Fibroblast of the aortic adventitia (primary cell): ENCODE measurements at regions not wholly inside any gene's neighbourhood (a gene's known extent, or its start where the extent isn't known, plus 50 kb on each side); places are given as distances from the start of the nearest gene placed in this dataset.

Source experiments
- DNase-seq: peaks from one replicate; pipeline ENCODE4 v3.0.0-alpha.2; 2010; ENCODE audit warnings: low read depth
- H3K4me3 ChIP-seq: 2 replicates; pipeline ENCODE4 v1.5.1; 2011; ENCODE audit warnings: low read depth, mild to moderate bottlenecking, control low read depth, low read length, moderate library complexity
- CTCF ChIP-seq: IDR thresholded peaks from 2 replicates; pipeline ENCODE4 v1.5.1; 2011; ENCODE audit warnings: mild to moderate bottlenecking, low read length, control low read depth, inconsistent platforms; ENCODE audit not compliant: insufficient read depth

DNA sequence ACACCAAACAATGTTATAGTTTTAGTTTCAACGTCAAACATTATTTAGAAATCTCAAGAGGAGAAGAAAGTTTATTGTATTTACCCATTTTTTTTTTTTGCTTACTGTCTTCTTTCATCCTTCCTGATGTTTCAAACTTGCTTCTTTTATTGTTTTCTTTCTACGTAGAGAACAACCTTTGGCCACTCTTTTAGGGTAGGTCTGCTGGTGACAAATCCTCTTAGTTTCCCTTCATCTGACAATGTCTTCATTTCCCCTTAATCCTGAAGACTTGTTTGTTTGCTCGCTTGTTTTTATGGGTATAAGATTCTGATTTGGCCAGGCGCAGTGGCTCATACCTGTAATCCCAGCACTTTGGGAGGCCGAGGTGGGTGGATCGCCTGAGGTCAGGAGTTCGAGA, 89.1 kb downstream of the RHOU start:
- no peak for DNase-seq
- no peak for TF ChIP-seq CTCF
- H3K4me3 ChIP-seq, result no peak overlapping the region

DNA sequence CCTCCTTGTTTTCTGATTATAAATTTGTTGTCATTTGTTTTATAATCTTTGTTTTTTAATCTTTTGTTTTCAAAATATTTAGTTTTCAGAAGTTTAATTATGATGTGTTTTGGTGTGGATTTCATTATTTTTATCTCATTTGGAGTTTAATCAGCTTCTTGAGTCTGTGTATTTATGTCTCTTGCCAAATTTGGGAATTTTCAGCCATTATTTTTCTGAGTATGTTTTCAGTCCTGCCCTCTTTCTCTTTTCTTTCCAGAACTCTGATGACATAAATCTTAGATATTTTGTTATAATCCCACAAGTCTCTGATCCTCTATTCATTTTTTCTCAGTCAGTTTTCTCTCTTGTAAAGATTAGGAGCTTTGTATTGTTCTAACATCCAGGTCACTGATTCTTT, 89.8 kb downstream of the RHOU start:
- no peak for TF ChIP-seq CTCF
- DNase-seq, result no peak
- no peak overlapping the region for H3K4me3 ChIP-seq

DNA sequence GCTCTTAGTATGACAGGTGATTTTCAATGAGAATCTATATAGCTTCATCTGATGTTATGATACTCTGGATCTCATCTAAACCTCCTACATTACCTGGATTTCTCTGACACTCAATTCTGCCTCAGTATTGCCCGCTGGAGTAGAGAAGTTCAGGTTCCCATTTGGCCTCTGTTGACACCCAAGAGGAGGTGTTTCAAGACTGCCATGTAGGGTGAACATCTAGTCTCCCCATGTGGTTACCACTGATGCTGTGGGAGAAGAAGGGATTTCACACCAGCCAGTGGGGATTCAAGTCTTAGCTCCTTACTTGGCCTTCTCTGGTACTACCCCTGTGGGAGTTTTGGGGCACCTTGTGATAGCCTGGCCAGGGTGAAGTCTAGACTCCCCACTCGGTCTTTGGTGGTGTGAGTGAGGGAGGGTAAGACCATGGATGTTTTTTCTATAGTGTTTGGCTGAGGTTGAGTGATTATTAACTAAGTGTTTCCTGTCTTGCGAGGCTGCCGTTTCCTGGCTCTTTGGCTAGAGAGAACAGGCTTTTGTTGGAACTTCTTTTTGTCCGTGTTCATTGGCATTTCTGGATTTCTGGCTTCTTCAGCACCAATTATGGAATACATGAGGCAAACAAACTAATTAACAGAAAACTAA, 90.7 kb downstream of the RHOU start:
- DNase-seq, result no peak
- TF ChIP-seq CTCF, result no peak

DNA sequence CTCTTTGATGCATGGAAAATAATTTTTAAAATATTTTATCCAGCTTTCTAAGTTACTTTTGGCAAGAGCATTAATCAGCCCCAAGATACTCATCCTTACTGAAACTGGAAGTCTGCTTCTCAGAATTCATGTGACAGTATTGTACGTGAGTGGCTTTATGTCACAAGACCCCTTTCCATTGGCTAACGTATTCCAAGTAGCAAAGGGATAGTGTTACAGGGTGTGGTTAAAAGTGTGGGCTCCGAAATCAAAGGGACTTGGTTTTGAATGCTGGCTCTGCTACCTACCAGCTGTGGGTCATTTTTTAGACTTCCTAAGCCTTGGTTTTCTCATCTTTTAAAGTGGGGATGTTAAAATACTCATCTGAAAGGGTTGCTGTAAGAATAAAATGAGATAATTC, 91.7 kb downstream of the RHOU start:
- H3K4me3 ChIP-seq, result no peak overlapping the region
- no peak for DNase-seq
- TF ChIP-seq CTCF, result no peak

More for the DNA sequence above, 90.7 kb downstream of the RHOU start:
- no peak overlapping the region for H3K4me3 ChIP-seq

GRCh38 chr1:228828151-228828550, 92.9 kb downstream of the RHOU start:
- DNase-seq, result no peak
- no peak overlapping the region for H3K4me3 ChIP-seq
- no peak for TF ChIP-seq CTCF

DNA sequence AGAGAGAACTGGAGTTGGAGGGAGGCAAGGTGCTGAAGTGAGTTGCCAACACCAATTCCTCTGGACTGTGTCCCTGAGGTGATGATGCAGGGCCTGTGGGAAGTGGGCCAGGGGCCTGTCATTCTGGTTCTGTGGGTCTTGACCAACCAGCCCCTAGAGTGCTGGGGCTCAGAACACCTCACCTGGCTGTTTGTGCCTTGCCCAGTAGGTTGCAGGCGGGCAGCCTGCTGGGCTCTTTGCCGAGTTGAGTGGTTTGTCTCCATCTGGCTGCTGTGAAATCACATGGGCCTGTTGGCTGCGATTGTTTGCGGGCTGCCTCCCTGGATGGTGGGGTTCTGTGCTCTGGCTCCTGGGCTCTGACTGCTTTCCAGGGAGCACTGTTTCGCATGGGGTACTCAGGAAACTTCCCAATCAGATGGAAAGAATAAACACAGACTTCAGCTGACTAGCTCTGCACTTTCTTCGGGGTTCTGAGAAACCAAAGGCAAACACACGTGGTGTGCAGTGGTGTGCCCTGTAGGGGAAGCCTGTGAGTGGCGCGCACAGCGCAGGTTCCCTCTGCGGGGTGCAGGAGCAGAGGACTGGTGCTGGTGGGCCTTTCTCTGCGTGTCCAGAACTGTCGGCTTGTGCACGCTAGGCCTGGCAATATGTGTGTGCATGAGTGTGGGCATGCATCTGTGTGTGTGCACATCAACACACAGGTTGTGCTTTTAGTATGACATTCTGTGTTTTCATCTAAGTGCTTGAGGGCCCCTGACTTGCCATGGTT, 95.1 kb downstream of the RHOU start:
- no peak for TF ChIP-seq CTCF
- no peak for DNase-seq
- H3K4me3 ChIP-seq, result no peak overlapping the region

DNA sequence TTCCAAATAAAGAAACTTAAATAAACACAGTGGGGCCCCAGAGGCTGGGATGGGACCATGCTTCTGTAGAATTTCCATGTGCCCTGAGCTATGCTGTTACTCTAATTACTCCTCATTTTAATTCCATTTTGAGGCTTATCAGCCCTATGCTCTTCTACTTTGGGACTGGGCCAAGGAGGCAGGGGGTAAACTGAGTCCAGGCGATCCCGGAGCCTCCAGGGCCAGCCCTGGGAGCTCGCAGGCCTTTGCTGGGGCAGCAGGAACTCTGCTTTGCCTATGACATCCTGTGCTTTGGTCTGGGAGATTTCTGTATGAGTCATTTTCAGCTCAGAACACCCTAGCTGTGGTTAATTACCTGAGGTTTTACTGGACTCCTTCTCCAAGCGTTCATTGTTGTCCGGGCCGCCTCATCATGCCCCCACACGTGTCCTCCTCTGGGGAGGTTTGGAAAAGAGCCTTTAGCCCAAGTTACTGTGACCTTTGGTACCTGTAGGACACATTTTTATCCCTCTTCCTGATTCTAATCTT, 95.7 kb downstream of the RHOU start:
- H3K4me3 ChIP-seq, result no peak overlapping the region
- no peak for TF ChIP-seq CTCF
- DNase-seq, result peak; percentile 30
